Vagina (tissue), 2 donors: ENCODE measurements at regions not wholly inside any gene's neighbourhood (a gene's known extent, or its start where the extent isn't known, plus 50 kb on each side); places are given as distances from the start of the nearest gene placed in this dataset.

Experiments
- POLR2A ChIP-seq, 2 donors: fragments of 450-650 bp; IDR thresholded peaks; one replicate each; pipeline ENCODE4 v1.6.1; 2017; ENCODE audit warnings: antibody characterized with exemption in 2 of 2, mild to moderate bottlenecking in 2 of 2, moderate library complexity in 2 of 2
- TF ChIP-seq, protein P1 (sequence below), 3 experiments: fragments of 450-650 bp in 2 of 3; fragments of 200-600 bp in 1 of 3; sonication (generic) in 1 of 3; IDR thresholded peaks; one replicate each; pipeline ENCODE4 v1.5.1; 2017 to 2019; ENCODE audit warnings: antibody characterized with exemption in 3 of 3, mild to moderate bottlenecking in 2 of 3, moderate library complexity in 2 of 3

DNA sequence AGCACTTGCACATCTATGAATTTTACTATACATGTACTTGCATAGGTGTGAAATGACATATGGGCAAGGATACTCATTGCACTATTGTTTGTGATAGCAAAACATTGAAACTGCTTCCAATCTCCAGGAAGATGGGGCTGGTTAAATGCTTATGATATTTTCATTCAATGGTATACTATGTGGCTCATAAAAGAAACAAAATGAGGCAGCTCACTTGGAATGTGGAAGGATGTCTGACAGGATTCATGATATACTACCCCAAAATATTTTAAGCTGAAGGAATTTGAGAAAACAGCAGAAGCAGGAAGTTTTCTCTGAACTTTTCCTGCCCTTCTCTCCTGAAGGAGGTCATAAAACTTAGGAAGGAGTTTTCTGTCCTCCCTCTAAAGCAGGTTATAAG lies 99.6 kb upstream of the CAST start:
- TF ChIP-seq POLR2A (IDR thresholded peaks at IDR 0.05), result no peak
- TF ChIP-seq, protein P1, sequence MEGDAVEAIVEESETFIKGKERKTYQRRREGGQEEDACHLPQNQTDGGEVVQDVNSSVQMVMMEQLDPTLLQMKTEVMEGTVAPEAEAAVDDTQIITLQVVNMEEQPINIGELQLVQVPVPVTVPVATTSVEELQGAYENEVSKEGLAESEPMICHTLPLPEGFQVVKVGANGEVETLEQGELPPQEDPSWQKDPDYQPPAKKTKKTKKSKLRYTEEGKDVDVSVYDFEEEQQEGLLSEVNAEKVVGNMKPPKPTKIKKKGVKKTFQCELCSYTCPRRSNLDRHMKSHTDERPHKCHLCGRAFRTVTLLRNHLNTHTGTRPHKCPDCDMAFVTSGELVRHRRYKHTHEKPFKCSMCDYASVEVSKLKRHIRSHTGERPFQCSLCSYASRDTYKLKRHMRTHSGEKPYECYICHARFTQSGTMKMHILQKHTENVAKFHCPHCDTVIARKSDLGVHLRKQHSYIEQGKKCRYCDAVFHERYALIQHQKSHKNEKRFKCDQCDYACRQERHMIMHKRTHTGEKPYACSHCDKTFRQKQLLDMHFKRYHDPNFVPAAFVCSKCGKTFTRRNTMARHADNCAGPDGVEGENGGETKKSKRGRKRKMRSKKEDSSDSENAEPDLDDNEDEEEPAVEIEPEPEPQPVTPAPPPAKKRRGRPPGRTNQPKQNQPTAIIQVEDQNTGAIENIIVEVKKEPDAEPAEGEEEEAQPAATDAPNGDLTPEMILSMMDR (IDR thresholded peaks at IDR 0.05), result no peak
